ENCODE measurements at regions not wholly inside any gene's neighbourhood (a gene's known extent, or its start where the extent isn't known, plus 50 kb on each side); places are given as distances from the start of the nearest gene placed in this dataset.
"Not testable (repeated sequence)": the region's sequence is repeated elsewhere in the genome, so short reads cannot be mapped to it uniquely, and the experiment has no call there.

DNA sequence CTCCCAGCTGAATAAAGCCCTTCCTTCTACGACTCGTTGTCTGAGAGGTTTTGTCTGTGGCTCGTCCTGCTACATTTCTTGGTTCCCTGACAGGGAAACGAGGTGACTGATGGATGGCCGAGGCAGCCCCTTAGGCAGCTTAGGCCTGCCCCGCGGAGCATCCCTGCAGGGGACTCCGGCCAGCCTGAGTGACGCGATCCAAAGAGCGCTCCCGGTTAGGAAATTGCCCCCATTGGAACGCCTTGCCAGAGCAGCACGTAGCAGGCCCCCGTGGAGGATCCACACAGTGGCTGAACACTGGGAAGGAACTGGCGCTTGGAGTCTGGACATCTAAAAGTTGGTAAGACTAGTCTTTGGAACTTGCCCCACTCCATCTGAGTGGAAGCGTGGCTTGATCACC is 296.8 kb upstream of the SGCG start:
- no peak for DNase-seq (ENCODE audit: low spot score)

DNA sequence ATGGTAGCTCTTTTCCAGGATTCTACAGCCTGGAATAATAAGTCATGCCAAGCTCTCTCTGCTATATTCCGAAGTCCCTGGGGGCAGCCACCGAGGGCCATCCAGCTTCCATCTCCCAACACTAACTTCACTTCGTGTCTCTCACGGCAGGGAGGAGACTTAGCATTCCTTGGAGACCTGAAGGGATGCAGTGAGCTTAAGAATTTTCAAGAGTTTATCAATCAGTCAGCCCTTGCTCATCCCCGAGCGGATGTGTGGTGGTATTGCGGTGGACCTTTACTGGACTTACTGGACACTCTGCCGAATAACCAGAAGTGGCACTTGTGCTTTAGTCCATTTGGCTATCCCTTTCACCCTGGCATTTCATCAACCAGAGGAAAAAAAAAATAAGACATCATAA is 294.7 kb upstream of the SGCG start:
- DNase-seq (ENCODE audit: low spot score) = not testable (repeated sequence)

DNA sequence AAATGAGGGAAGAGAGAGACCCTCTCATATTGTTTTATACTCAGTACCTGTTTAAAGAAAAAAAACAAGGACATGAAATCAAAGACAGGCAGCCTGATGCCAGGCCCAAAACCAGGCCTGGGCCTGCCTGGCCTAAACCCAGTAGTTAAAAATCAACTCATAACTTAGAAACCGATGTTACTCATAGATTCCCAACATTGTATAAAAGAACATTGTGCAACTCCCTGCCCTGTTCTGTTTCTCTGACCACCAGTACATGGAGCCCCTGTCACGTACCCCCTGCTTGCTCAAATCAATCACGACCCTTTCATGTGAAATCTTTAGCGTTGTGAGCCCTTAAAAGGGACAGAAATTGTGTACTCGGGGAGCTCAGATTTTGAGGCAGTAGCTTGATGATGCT is 291.4 kb upstream of the SGCG start:
- DNase-seq (ENCODE audit: low spot score) = not testable (repeated sequence)

DNA sequence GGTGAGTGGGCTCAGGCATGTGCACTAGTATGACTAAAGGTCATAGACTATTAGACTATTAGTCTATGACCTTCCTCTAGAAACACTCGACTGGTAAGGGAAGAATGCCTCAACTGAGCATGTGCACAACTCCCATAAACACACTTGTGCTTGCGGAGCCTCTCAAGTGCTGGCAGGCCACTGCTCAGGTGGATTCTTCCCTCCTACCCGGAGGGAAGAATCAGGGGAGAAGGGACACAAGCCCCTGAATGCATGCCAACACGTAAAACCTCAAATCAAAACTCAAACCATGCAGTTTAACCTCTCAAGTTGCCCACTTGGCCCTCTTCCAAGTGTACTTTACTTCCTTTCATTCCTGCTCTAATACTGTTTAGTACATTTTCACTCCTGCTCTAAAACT is 287.6 kb upstream of the SGCG start:
- DNase-seq (ENCODE audit: low spot score) = no peak

DNA sequence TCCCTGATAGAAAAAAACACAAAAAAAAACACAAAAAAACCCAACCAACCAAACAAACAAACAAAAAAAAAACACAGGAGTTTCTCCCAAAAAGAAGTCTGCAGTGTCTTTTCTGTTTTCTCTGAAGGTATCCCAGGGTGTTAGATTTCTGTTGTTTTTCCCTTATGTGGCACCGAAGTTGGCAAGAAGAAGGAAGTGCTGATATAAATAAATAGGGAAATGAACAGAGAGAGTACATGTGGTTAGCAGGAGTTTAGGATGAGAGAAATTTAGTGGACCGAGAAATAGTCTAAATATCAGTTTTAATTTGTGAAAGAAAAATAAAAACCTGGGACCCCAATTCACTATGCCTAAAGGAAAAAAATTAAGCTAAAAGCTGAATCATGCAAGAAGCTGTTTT is 287.0 kb upstream of the SGCG start:
- no peak for DNase-seq (ENCODE audit: low spot score)

DNA sequence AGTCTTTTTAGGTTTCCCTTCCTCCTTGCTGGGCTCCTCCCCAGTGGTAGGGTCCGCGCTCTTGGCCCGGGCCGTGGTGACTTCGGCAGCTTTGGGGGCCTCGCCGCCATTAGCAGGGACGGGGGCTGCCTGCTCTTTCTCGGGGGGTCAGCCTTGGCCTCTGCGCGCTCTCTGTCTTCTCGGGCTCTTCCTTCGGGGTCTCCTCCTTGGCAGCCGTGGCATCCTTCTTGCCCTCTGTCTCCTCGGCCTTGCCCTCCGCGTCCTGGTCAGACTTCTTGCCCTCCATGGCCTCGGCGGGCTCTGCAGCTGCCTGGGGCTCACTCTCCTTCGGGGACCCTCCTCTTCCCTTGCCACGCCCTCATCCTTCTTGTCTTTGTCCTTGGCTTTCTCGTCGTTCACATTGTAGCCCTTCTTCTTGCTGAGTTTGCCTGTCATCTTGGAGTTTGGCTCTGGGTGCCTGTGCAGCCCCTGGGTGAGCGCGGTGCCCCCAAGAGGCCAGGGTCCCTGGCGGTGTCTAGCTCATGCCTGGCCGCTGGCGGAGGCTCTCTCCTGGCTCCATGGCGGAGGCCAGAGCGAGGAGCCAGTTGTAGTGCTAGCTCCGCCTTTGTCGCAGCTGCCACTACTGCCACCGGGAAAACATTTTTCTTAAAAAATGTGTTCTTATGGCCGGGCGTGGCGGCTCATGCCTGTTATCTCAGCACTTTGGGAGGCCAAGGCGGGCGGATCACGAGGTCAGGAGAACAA is 283.0 kb upstream of the SGCG start:
- DNase-seq (ENCODE audit: low spot score) = no peak

DNA sequence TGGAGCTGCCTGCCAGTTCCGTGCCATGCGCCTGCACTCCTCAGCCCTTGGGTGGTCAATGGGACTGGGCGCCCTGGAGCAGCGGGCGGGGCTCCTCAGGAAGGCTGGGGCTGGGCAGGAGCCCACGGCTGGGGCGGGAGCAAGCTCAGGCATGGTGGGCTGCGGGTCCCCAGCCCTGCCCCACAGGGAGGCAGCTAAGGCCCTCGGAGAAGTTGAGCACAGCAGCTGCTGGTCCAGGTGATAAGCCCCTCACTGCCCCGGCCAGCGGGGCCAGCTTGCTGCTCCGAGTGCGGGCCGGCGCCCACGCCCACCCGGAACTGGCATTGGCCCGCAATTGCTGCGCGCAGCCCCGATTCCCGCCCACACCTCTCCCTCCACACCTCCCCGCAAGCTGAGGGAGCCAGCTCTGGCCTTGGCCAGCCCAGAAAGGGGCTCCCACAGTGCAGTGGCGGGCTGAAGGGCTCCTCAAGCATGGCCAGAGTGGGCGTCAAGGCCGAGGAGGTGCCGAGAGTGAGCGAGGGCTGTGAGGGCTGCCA is 280.3 kb upstream of the SGCG start:
- not testable (repeated sequence) for DNase-seq (ENCODE audit: low spot score)

DNA sequence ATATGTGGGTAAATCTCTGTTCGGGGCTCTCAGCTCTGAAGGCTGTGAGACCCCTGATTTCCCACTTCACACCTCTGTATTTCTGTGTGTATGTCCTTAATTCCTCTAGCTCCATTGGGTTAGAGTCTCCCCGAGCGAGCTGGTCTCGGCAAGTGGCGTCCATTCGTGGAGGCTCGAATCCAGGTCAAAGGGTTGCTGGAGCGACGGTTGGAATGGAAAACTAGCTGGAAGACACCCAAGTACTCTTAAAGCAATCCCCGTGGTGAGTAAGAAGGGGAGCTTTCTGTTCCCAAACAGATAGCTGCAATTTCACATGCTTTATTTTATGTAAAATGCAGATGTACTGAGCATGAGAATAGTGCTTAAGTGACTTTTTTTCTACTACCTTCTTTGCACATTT is 277.5 kb upstream of the SGCG start:
- no peak for DNase-seq (ENCODE audit: low spot score)

DNA sequence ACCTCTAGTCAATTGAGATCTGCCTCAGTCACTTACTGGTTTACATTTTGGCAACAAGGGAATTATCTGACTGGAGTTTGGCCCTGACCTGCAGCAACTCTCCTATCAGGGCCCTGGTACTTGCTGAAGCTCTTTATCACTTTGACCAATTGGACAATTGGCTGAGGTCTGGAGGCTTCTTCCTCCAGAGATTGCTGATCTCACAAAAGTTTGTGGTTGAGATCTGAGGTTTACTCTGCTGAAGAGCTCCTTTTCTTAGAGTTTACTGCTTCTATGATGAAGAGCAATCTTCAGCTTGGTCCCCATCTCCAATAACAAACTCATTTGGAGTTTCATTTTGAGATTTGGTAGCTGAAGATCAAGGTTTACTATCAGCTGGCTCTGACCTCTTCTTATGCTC is 276.9 kb upstream of the SGCG start:
- DNase-seq (ENCODE audit: low spot score) = no peak

DNA sequence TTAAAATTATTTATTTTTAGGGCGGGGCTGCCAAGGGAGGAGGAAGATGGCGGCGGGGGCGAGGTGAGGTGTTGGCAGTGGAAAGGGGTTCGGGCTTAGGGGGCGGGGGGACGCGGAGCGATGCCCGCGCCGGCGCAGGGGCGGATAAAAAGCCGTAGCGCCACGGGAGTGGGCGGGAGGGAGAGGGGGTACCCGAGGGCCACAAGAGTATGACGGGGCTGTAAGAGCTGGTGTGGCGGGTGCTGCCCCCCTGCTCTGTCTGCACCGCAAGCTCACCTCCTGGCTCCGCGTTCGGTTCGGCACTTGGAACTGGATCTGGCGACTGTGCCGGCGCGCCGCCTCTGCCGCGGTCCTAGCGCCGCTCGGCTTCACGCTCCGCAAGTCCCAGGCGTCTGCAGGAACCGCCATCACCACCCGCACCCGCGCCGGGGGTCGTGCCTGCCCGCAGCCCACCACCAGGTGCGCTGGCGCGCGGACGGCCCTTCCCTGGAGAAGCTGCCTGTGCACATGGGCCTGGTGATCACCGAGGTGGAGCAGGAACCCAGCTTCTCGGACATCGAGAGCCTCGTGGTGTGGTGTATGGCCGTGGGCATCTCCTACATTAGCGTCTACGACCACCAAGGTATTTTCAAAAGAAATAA is 265.2 kb upstream of the SGCG start:
- peak; percentile 1 for DNase-seq (ENCODE audit: low spot score)

DNA sequence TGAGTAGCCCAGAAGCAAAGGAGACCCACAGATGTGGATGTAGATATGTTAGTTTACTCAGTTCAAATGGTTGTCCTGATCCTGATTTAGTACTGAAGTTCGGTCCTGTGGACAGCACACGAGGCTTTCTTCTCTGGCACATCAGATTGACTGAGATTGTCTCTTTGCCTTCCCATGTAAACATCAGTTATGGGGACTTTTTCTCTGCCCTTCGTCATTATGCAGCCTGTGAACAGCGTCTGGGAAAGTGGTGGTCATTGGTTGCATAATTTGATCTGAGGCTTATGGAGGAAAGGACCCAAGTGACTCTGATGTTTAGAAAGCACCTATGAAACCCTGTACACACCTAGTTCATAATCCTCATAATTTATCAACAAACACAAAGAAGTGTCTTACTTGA is 264.5 kb upstream of the SGCG start:
- not testable (repeated sequence) for DNase-seq (ENCODE audit: low spot score)

DNA sequence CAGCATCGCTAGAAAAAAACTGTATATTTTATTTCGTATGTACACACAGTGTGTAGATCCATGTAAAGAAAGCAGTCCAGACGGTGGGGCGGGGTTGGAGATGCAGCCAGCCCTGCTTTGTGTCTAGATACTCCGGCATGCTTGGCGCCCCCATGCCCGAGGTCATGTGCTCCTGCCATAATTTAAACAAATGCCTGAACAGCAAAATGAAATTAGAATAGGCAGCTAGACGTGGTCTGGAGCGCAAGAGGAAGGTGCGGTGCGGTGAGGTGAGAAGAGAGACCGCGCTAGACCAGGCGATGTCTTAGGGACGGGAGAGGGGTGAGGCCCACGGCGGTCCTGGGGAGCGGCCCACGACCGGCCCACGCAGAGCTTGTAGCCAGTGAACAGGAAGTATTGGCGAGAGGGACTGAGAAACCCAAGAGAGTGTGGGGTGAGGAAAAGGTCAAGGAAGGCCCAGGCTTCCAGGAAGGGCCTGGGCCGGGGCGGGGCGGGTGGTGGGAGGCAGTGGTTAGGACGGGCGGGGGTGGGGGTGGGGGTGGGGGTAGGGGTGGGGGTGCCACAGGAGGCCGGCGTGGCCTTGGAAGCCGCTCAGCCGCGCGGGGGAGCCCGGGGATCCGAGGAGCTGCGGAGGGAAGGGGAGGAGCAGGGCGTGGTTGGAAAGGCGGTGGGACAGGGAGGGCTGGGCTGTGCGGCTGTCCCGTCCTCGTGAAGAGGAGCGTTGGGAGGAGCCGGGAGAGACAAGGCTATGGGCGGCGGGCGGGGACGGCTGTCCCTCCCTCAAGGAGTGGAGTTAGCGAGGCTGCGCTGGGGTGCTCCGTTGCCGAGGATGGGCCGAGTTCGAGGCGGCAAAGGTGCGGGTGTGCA is 254.7 kb upstream of the SGCG start:
- DNase-seq (ENCODE audit: low spot score) = no peak

DNA sequence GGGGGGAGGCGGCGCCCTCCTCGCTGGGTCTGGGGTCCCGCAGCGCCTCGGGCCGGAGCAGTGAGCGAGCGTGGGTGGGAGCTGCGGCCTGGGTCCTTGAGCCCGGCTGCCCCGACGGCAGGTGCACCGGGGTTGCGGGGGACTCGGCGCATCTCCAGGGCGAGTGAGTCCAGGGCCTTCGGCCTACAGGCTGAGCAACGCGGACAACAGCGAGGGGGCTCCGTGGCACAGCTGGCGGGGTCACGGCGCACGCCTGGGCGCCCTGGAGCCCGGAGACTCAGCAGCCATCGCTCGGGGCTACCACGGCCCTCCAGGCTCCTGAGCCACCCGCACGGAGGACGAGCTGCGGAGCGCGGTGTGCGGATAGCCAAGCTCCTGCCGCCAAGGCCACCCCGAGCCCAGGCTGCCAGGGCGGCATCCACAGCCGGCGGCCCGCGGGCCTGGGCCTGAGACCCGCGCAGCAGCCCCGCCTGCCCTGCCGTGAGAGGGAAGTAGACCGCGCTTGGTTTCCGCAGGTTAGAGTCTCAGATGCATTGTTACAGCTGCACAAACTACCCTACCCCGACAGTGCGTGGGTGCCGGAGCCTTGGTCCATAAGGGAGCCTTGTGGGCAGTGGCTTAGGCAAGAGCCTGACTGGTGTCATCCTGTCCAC is 253.9 kb upstream of the SGCG start:
- DNase-seq (ENCODE audit: low spot score) = no peak

DNA sequence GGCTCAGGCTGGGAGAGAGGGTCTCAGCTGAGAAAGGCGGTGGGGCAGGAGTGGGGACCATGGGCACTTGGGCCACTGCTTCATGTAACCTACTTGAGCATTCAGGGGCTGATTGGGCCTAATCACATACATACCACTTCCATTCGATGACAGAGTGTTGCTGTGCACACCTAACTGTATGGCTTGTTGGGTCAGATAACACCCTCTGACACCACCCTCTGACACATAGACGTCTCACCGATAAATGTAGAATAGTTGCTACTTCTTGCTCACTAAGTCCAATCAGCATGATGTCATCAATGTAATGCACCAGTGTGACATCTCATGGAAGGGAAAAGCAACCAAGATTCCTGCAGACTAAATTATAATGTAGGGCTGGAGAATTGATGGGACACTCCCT is 252.9 kb upstream of the SGCG start:
- not testable (repeated sequence) for DNase-seq (ENCODE audit: low spot score)

DNA sequence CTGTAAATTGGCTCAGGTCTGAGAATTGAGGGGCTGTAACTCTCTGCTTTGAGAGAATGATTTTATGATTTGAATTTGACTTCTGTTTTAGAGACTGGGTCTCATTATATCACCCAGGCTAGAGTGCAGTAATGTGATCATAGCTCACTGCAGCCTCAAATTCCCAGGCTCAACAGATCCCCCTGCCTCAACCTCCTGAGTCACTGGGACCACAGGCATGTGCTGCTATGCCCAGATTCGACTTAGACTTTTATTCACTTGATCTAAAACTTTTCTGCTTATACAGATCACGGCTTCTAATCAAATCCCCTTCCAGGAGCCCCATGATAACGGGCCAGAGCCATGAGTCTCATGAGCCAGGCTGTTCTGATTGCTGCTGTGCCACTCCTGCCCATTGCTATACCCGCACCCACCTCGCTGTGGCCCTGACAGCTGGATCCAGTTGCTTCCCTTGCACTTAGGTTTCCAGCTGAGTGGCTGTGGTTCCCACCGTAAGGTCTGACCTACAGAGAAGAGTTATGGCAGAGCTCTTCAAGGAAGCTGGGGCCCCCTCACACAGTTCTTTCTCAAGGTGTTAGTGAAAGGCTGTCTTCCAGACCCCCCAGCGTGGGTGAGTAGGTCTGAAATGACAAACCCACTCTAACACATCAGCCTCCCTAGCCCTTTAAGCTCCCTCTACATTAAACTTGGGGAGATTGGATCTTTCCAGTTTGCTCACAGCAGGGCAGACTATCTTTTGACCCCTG is 251.2 kb upstream of the SGCG start:
- no peak for DNase-seq (ENCODE audit: low spot score)

DNA sequence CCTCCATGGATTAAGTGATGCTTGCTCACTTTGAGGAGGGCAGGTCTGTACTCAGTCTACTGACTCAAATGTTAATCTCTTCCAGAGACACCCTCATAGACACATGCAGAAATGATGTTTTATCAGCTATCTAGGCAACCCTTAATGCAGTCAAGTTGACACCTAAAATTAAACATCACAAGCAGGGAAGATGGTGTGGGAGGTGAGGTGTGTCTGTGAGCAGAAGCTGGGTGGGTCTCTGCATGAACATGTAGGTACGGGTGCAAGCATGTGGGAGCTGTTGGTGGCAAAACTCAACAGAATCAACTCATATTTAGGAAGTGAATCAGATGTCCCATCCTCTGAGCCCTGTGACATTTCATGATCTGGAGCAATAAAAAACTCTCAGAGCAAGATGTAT is 249.2 kb upstream of the SGCG start:
- no peak for DNase-seq (ENCODE audit: low spot score)

DNA sequence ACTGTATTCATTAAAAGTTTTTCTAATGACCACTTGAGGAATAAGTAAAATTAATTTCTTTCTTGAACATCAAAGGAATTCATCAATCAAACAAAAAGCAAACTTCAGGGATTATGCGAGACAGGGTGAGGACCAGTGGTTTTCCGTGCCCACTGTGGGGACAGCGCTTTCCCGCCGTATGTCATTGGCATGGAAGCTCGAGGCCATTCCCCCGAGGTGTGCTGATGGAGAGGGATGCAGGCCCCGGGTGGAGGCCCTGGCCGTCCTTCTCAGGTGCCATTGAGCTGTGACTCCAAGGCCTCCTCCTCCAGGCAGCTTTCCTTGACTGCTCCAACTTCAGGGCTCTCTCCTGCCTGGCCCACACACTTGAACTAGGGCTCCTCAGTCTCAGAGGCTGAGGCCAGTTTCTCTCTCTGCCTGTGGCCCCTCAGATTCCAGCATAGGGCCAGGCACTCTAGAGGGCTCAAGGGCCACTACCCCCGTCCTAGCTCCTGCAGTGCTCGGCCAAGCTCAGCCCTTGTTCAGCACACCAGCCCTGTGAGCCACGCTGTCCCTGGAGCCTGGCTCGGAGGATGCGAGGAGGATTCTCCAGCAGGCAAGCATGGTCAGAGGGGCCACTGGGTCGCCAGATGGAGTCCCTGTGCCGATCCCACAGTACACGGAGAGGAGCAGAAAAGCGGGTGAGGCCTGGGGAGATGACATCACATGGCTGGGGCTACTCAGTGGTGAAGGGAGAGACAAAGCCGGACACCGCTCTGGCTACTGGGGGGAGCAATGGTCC is 248.0 kb upstream of the SGCG start:
- not testable (repeated sequence) for DNase-seq (ENCODE audit: low spot score)

DNA sequence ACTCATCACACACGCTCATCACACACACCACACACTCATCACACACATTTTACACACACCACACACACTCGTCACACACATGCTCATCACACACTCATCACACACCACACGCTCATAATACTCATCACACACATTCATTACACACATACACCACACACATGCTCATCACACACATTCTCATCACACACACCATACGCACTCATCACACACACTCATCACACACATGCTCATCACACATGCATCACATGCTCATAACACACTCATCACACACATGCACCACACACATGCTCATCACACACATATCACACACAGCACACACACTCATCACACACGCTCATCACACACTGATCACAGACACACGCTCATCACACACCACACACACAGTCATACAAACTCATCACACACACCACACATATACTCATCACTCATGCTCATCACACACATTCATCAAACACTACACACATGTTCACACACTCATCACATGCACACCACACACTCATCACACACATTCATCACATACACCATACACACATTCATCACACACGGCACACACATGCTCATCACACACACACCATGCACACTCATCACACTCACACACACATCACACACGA is 247.1 kb upstream of the SGCG start:
- DNase-seq (ENCODE audit: low spot score) = no peak

DNA sequence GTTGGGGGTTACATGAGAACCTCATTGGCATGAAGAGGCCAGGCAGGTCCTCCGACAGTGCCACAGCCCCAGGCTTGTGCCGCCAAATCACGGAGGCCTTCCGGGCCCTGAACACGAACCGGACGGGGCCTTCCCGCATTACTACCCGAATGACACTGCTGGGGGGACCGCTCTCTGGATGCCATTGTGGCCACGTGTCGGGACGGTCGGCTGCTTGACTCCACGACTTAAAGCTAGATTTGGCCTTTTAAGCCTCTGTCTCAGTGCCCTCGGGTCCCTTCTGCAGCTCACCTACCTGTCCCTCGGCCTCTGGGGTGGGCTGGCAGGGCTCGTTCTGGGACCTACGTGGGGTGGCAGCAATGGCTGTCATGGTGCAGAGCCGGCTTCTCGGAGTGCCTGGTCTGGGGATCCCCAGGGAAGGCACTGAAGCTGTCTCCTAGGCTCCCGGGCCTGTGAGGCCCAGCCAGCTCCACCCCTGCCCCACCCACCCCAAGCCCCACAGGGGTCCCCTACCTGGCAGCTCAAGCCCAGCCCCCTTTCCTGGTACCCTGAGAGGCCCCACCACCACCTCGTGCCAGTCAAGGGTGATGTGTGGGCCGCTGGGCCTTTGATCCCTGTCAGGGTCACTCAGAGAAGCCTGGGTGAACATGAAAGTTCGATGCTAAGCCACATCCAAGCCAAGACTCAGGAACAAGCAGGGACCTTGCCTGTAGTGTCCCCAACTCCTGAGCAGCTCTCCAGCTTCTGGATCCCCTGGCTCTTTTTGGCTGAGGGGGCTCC is 245.8 kb upstream of the SGCG start:
- no peak for DNase-seq (ENCODE audit: low spot score)

Data from A172 (cell line).